Tibial nerve (tissue), 4 donors: ENCODE measurements at regions not wholly inside any gene's neighbourhood (a gene's known extent, or its start where the extent isn't known, plus 50 kb on each side); places are given as distances from the start of the nearest gene placed in this dataset.

Experiments used
- DNase-seq, 2 donors: peaks; one replicate each; pipeline ENCODE4 v3.0.0-alpha.2; 2019; ENCODE audit warnings: low spot score in 2 of 2
- H3K27ac ChIP-seq, 4 donors: fragments of 200-600 bp; sonication (generic) in 3 of 4; one replicate each; pipeline ENCODE4 v1.5.1; 2017 to 2019; ENCODE audit warnings: mild to moderate bottlenecking in 1 of 4
- H3K27me3 ChIP-seq, 2 donors: fragments of 200-600 bp; sonication (generic) in 1 of 2; one replicate each; pipeline versions ENCODE4 v1.5.1 to v1.6.0; 2017 to 2019
- H3K36me3 ChIP-seq, 3 donors: fragments of 200-600 bp; sonication (generic); one replicate each; pipeline ENCODE4 v1.5.1; 2018 to 2019
- H3K4me1 ChIP-seq, 4 donors: fragments of 200-600 bp; sonication (generic) in 3 of 4; one replicate each; pipeline ENCODE4 v1.5.1; 2017 to 2019
- H3K4me3 ChIP-seq, 4 donors: fragments of 200-600 bp; sonication (generic) in 3 of 4; one replicate each; pipeline ENCODE4 v1.5.1; 2017 to 2019; ENCODE audit warnings: mild to moderate bottlenecking in 1 of 4, moderate library complexity in 1 of 4
- H3K9me3 ChIP-seq, 4 donors: fragments of 200-600 bp; sonication (generic) in 3 of 4; one replicate each; pipeline ENCODE4 v1.5.1; 2017 to 2019
- EP300 ChIP-seq, 2 donors: sonication (generic); formaldehyde crosslinking; IDR thresholded peaks; one replicate each; pipeline ENCODE4 v1.6.1; 2017; ENCODE audit warnings: antibody characterized with exemption in 2 of 2, mild to moderate bottlenecking in 1 of 2
- POLR2A ChIP-seq, 2 donors: fragments of 450-650 bp; IDR thresholded peaks; one replicate each; pipeline ENCODE4 v1.6.1; 2017; ENCODE audit warnings: antibody characterized with exemption in 2 of 2, mild to moderate bottlenecking in 2 of 2, moderate library complexity in 2 of 2
- WGBS, 2 donors: methylation state at CpG; one replicate each; pipeline ENCODE4 v1.1.5; 2018; 5-methylcytosine and 5-hydroxymethylcytosine counted together
- TF ChIP-seq, protein P1 (sequence below), 5 experiments: fragments of 200-600 bp in 3 of 5; fragments of 450-650 bp in 2 of 5; sonication (generic) in 3 of 5; IDR thresholded peaks; one replicate each; pipeline ENCODE4 v1.5.1; 2016 to 2019; ENCODE audit warnings: antibody characterized with exemption in 5 of 5, mild to moderate bottlenecking in 3 of 5, moderate library complexity in 2 of 5

DNA sequence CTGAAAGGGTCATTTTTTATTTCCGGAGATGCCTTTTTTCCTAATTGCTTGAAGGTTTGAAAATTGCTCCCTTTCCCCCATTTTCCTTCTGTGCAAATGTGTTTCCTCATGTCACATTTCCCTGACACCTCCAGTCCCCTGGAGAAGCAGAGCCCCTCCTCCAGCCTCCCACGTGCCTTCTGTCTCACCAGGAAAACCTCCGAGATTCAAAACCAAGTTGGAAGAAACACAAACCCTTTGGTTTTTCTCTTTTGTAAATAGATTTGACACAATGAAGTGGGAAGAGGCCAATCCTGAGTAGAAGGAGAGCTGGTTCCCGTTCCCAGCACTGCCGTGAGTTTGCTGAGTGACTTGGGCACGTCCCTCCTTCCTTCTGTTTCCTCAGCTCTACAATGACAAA, 125.4 kb upstream of the MYCN start:
- DNase-seq, result no peak
- Histone ChIP-seq H3K27me3 (no peaks in the 10 kb centered on the region), H3K4me3 (no peak overlapping the region), H3K9me3 (no peaks in the 10 kb centered on the region), H3K27ac (no peak overlapping the region), H3K36me3 (no peaks in the 10 kb centered on the region), H3K4me1 (peaks cover 0 to 5% (median 0%) of the 10 kb centered on the region in 4 donors)
- WGBS, 2 donors, result 44 to 49% methylated on average over 6 of the region's 6 CpGs
- TF ChIP-seq POLR2A (IDR thresholded peaks at IDR 0.05), result no peak
- no peak for TF ChIP-seq EP300 (IDR thresholded peaks at IDR 0.05)
- TF ChIP-seq, protein P1, sequence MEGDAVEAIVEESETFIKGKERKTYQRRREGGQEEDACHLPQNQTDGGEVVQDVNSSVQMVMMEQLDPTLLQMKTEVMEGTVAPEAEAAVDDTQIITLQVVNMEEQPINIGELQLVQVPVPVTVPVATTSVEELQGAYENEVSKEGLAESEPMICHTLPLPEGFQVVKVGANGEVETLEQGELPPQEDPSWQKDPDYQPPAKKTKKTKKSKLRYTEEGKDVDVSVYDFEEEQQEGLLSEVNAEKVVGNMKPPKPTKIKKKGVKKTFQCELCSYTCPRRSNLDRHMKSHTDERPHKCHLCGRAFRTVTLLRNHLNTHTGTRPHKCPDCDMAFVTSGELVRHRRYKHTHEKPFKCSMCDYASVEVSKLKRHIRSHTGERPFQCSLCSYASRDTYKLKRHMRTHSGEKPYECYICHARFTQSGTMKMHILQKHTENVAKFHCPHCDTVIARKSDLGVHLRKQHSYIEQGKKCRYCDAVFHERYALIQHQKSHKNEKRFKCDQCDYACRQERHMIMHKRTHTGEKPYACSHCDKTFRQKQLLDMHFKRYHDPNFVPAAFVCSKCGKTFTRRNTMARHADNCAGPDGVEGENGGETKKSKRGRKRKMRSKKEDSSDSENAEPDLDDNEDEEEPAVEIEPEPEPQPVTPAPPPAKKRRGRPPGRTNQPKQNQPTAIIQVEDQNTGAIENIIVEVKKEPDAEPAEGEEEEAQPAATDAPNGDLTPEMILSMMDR (IDR thresholded peaks at IDR 0.05), result no peak

DNA sequence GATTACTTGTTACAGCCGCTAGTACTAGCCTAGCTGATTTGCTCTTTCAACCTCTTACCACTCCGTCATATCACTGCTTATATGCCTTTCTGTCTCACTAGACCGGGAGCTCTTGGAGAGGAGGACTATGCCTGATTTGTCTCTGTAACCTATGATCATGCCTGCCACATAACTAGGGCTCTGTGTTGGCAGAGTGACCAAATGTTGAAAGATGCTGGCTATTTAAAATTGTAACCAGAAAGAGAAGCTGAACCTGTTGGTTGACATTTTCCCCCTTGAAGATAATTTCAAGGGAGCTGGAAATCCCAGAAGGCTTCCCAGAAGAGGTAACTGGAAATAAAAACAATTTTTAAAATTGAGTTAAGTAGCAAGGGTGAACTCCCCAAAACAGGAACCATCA, 124.1 kb upstream of the MYCN start:
- TF ChIP-seq, protein P1 (IDR thresholded peaks at IDR 0.05), result no peak
- TF ChIP-seq EP300 (IDR thresholded peaks at IDR 0.05), result no peak
- no peak for TF ChIP-seq POLR2A (IDR thresholded peaks at IDR 0.05)
- peaks cover 0 to 6% (median 0%) of the 10 kb centered on the region in 4 donors for H3K4me1 ChIP-seq
- 89 to 90% methylated on average over 3 of the region's 3 CpGs for WGBS, 2 donors

DNA sequence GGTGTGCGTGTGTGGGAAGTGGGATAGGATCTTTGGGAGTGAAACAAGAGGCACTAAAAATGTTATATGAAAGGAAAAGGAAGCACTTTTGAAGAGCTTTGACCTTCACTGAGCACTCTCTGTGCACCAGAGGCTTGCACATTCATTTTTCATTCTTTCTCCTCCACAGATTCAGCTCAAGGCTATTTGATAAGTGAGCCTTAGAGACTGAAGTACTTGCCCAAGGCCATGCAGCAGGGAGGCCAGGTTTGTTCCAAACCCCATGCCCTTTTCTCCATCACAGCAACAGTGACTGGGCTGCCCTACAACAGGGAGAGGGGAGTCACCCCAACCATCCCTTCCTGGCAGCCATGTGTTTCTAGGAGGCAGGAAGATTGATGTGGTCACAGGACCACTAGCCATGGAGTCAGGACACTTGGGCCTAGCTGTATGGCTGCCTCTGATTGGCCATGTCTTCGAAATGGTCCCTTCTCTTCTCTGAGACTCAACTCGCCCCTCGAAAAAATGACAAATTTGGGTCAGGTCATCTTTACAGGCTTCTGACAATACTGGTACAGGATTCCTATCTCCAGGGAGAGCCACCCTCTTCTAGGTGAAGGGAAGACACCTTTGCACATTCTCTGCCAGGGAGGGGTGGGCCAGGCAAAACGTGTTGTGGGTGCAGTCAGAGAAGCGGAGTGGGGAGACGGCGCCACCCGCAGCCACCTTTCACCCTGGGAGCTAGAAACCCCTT, 123.5 kb upstream of the MYCN start:
- DNase-seq, result no peak
- Histone ChIP-seq H3K4me1 (peaks cover 0 to 6% (median 0%) of the 10 kb centered on the region in 4 donors), H3K4me3 (no peak overlapping the region), H3K27me3 (no peaks in the 10 kb centered on the region), H3K27ac (no peak overlapping the region), H3K9me3 (no peaks in the 10 kb centered on the region), H3K36me3 (no peaks in the 10 kb centered on the region)
- 88% methylated on average over 9 of the region's 9 CpGs for WGBS, 2 donors
- TF ChIP-seq, protein P1 (IDR thresholded peaks at IDR 0.05), result no peak
- TF ChIP-seq POLR2A (IDR thresholded peaks at IDR 0.05), result no peak
- TF ChIP-seq EP300 (IDR thresholded peaks at IDR 0.05), result no peak

More for the DNA sequence above, 124.1 kb upstream of the MYCN start:
- Histone ChIP-seq H3K27ac (no peak overlapping the region), H3K4me3 (no peak overlapping the region), H3K9me3 (no peaks in the 10 kb centered on the region), H3K27me3 (no peaks in the 10 kb centered on the region), H3K36me3 (no peaks in the 10 kb centered on the region)
- no peak for DNase-seq

DNA sequence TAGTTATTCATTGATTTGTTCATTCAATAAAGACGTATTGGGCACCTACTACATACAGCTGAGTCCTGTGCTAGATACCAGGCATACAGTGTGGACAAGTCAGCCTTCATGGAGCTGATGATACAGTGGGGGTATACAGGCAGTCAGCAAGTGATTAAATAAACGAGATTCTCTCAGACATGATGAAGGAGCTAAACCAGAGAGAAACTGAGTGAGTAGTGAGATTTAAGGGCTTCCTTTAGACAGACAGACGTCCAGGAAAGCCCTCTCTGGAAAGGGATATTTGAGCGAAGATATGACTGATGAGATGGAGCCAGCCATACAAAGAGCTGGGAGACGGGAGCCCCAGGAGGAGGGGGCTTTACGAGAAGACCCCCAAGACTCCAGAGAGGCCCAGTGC, 122.6 kb upstream of the MYCN start:
- TF ChIP-seq EP300 (IDR thresholded peaks at IDR 0.05) (no peak), POLR2A (IDR thresholded peaks at IDR 0.05) (no peak)
- TF ChIP-seq, protein P1 (IDR thresholded peaks at IDR 0.05), result no peak
- Histone ChIP-seq H3K36me3 (no peaks in the 10 kb centered on the region), H3K4me1 (peaks cover 0 to 6% (median 0%) of the 10 kb centered on the region in 4 donors), H3K27ac (no peak overlapping the region), H3K9me3 (no peaks in the 10 kb centered on the region), H3K4me3 (no peak overlapping the region), H3K27me3 (no peaks in the 10 kb centered on the region)
- no peak for DNase-seq
- WGBS, 2 donors, result 72 to 74% methylated on average over 6 of the region's 6 CpGs

DNA sequence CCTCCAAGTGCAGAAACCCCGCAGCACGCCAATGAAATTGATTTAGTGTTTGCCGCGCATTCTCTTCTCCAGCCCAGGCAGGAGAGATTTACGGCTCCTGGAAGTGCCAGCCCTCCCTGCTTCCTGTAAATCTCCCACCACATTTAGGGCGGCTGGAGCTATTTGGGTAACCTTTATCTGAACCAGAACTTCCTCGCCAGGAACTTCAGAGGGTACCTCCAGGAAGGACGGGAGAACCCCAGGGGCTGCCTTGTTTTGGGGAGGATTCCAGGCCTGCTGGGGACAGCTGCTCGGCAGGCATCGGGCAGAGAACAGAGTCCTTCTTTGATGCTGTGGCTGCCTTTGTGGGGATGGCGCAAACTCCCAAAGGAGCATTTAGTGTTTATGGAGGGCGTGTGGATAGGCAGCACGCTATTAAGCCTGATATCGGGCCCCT, 122.0 kb upstream of the MYCN start:
- DNase-seq, result no peak
- Histone ChIP-seq H3K27me3 (no peaks in the 10 kb centered on the region), H3K9me3 (no peaks in the 10 kb centered on the region), H3K27ac (no peak overlapping the region), H3K4me3 (no peak overlapping the region), H3K36me3 (no peaks in the 10 kb centered on the region), H3K4me1 (peaks cover 0 to 6% (median 0%) of the 10 kb centered on the region in 4 donors)
- TF ChIP-seq, protein P1 (IDR thresholded peaks at IDR 0.05), result no peak
- TF ChIP-seq EP300 (IDR thresholded peaks at IDR 0.05) (no peak), POLR2A (IDR thresholded peaks at IDR 0.05) (no peak)
- 39 to 48% methylated on average over 14 of the region's 14 CpGs for WGBS, 2 donors
